ES-I3 (cell line): ENCODE measurements at regions not wholly inside any gene's neighbourhood (a gene's known extent, or its start where the extent isn't known, plus 50 kb on each side); places are given as distances from the start of the nearest gene placed in this dataset.

Source experiments
- H3K36me3 ChIP-seq: 2 replicates; pipeline ENCODE4 v1.6.1; 2013; ENCODE audit warnings: mild to moderate bottlenecking, low read length, control low read depth, moderate library complexity; ENCODE audit not compliant: insufficient read depth
- H3K4me1 ChIP-seq: 2 replicates; pipeline ENCODE4 v1.6.1; 2013; ENCODE audit warnings: mild to moderate bottlenecking, control low read depth, low read length; ENCODE audit not compliant: insufficient read depth
- H3K9ac ChIP-seq: 2 replicates; pipeline ENCODE4 v1.6.1; 2013; ENCODE audit warnings: low read depth, mild to moderate bottlenecking, low read length, moderate library complexity
- H3K9me3 ChIP-seq: 2 replicates; pipeline ENCODE4 v1.6.1; 2013; ENCODE audit warnings: mild to moderate bottlenecking, low read length, moderate library complexity; ENCODE audit not compliant: control insufficient read depth, insufficient read depth

DNA sequence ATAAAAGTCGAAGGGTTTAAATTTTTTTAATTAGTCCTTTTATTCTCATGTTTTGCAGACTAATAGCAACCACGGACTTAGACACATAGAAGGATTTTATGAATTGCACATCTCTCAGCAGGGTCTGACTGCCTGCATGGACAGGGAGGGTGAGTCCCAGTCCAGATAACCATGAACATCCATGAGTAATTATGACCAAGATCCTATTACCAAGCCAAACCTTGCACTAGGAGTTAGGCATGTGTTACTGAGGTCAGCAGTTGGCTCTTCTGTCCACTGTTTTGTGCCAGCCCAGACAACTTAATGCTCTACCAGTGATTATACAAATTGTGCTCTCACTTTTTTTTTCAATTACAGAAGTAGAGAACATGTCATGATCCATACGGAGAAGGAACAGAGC is 211.2 kb downstream of the MAFB start:
- no peaks in the 10 kb centered on the region for H3K4me1 ChIP-seq
- H3K9ac ChIP-seq = no peak overlapping the region
- H3K9me3 ChIP-seq = no peaks in the 10 kb centered on the region
- no peaks in the 10 kb centered on the region for H3K36me3 ChIP-seq

DNA sequence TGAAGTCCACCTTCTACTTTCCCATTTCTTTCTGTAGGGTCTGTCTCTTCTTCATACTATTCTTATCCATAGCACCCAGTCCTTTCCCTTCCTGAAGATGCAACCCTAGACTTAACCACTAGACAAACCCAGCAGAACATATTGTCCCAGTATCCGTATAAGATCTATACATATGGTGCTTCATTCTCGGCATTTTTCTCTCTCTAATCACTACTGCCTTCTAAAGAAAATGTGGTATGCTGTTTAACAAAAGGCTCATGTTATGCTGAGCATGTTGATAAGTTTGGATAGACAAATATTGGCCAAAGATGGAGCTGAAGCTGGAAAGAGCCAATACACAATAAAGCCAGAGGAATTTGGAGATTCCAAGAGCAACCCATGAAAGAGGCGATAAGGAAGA is 212.6 kb downstream of the MAFB start:
- no peak overlapping the region for H3K9ac ChIP-seq
- H3K4me1 ChIP-seq = no peaks in the 10 kb centered on the region
- H3K9me3 ChIP-seq = no peaks in the 10 kb centered on the region

DNA sequence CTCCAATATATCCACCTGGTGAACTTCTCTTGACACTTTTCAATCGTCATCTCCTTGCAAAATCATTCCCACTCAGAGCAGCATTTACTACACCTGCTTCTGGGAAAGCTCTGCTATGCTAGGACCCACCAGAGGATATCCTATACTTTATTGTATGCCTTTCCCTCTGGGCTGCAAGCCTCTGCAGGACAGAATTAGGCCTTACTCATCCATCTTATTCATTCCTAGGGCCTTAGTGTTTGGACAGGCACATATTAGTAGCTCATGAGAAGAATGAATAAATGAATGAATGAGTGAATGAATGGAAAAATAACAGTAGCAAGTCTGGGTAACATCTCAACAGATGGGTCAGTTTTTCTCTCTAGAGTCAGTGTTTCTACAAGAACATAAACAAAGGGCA is 216.1 kb downstream of the MAFB start:
- Histone ChIP-seq H3K36me3 (no peaks in the 10 kb centered on the region), H3K9ac (no peak overlapping the region), H3K4me1 (no peaks in the 10 kb centered on the region; the same call in 1 of the 2 replicates), H3K9me3 (no peaks in the 10 kb centered on the region)

More for the DNA sequence above, 212.6 kb downstream of the MAFB start:
- H3K36me3 ChIP-seq = no peaks in the 10 kb centered on the region

DNA sequence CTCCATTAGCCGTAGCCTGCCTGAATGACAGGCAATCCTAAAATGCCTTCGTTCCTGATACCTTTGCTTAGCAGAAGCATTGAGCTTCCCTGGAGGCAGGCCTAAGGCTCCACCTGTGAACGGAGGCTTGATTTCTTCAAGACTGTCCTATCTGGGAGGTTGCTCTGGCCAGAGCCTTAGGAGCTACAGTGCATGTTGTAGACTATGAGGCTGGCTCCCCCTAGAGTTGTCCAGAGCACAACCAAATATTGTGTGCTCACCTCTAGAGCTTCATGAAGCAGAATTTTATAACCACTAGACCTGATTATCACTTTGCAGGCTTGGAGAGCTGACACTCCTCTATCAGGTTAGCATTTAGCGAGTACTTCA is 217.8 kb downstream of the MAFB start:
- Histone ChIP-seq H3K36me3 (no peaks in the 10 kb centered on the region), H3K9ac (no peak overlapping the region), H3K4me1 (no peaks in the 10 kb centered on the region; the same call in 1 of the 2 replicates), H3K9me3 (no peaks in the 10 kb centered on the region)

DNA sequence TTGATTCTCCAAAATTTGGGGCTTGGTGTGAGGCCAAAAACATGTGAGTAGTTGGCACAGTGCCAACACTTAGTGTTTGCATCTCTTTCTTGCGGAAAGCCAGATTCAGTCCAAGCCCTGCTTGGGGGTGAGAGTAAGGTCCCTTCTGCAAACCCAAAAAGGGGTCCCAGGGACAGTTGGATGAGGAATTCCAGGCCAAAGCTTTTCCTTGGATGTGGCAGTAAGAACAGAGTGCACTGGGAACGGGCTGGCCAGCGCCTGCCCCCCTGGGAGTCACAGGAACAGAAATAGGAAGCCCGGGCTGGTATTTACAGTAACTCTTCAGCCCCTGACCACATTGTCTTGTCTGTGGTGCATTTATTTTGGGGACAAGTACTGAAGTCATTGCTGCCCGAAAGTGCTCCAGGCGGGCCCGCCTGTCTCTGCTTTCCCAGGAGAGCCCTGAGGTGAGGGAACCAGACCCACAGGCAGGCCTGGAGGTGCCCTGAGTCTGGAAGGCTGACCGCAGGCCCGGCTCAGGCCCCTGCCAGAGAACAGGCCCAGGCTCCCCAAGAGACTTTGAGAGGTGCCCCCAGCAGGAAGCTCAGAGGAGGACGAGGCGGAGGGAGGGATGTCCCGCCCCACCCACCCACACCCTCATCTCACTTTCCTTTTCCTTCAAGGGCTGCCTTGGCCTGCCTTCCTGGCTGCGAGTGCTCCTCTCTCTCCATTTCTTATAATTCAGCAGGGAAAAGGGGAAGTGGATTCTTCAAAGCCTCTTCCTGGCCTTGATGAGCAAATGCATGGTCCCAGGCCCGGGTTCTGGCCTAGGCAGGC is 218.4 kb downstream of the MAFB start:
- no peaks in the 10 kb centered on the region for H3K36me3 ChIP-seq
- no peaks in the 10 kb centered on the region; the same call in 1 of the 2 replicates for H3K4me1 ChIP-seq
- H3K9ac ChIP-seq = no peak overlapping the region
- no peaks in the 10 kb centered on the region for H3K9me3 ChIP-seq

DNA sequence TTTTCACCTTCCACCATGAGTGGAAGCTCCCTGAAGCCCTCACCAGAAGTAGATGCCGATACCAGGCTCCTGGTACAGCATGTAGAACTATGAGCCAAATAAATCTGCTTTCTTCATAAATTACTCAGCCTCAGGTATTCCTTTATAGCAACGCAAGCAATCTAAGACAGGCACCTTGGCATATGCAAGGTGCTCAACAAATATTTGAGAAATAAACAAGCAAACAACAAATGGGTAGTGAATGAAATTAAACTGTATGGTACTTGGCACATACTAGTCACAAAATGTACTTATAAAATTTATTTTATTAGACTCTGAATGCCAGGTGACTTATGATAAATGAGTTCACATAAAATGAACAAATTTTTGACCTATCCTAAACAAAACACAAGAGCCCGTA is 220.3 kb downstream of the MAFB start:
- H3K9me3 ChIP-seq = no peaks in the 10 kb centered on the region
- H3K9ac ChIP-seq = no peak overlapping the region
- no peaks in the 10 kb centered on the region for H3K36me3 ChIP-seq
- H3K4me1 ChIP-seq = no peaks in the 10 kb centered on the region; the same call in 1 of the 2 replicates

DNA sequence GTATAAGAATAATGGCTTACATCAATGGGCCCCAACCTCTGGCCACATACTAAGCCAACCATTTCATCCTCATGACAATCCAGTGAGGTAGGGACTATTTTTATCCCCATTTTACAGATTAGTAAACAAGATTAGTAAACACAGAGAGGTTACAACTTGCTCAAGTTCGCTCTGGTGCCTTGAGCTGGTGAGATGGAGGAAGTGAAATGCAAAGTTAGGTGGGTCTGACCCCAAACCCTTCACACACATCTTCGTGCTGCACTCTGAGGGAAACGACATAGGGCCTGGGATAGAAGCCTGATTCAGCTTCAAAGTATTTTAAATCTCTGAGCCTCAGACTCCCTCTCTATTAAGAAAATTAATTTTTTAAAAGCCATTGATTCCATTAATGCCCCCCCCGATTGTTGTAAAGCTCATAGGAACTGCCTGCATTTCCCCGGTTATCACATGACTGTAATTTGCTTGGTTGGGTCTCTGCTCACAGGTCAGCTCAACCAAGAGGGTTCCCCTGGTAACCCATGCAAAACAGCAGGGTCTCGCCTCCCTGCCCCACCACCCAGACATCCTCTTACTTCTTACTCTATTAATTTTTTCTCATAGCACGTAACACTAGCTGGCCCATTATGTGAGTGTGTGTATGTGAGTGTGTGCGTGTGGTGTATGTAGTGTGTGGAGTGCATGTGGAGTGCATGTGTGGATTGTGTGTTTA is 221.2 kb downstream of the MAFB start:
- H3K4me1 ChIP-seq = peaks cover 4% of the 10 kb centered on the region
- H3K36me3 ChIP-seq = no peaks in the 10 kb centered on the region
- H3K9me3 ChIP-seq = no peaks in the 10 kb centered on the region
- no peak overlapping the region for H3K9ac ChIP-seq

DNA sequence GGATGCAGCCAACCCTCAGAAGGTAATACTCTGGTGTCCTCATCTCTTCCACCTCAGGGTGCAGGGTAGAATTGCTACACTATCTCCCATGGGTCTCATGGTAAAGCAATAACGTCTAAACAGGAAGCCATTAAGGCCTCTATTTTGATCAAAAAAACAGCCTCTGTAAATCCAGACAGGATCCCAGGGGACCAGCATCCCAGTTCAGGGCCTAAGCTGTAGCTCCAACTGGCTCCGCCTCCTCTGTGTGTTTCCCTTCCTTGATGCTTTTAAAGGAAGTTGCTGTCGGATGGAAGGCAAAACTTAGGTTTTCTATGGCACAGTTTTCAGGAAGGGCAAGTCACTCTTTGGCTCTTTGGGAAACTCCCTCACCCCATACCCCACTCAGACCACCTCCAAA is 222.0 kb downstream of the MAFB start:
- no peaks in the 10 kb centered on the region for H3K9me3 ChIP-seq
- H3K36me3 ChIP-seq = no peaks in the 10 kb centered on the region
- peaks cover 8% of the 10 kb centered on the region for H3K4me1 ChIP-seq
- H3K9ac ChIP-seq = no peak overlapping the region

DNA sequence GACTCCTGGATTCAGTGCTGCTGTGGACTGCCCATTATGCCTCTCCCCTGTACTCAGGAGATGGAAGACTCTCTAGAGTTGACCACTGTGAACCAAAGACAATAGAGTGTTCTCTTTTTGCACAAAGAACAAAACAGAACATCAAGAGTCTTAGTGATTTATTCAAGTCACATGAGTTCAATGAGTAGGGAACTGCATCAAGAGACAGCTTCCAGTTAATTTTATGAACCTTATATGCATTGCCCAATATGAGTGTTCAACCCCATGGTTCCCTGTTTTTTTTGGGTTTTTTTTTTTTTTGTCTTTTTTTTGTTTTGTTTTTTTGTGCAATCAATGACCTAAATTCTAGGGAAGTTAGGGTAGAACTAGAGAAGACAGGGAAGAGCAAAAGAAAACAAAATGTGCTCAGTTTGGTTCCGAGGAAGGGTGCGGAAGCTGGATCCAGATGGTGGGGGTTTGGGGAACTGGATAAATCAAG is 224.3 kb downstream of the MAFB start:
- Histone ChIP-seq H3K9ac (no peak overlapping the region), H3K36me3 (no peaks in the 10 kb centered on the region), H3K4me1 (peaks cover 8% of the 10 kb centered on the region), H3K9me3 (no peaks in the 10 kb centered on the region)

DNA sequence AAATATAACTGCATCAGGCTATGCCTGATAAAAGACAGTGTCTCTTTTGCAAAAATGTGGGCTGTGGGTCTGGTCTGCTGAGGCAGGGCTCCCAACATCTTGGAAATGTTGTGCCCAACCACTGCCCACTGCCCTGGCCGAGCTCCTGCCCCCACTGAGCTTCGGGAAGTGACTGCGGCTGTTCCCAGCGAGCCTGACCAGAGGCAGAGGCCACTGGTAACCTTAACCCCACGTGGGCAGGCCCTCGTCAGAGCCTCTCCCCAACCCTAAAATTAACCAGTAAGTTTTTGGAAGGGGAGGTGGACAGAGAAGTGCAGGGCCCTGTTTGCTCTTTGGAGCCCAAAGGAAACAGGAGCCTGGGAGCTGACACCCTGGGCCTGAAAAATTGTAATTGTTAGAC is 225.9 kb downstream of the MAFB start:
- H3K9ac ChIP-seq = no peak overlapping the region
- no peaks in the 10 kb centered on the region for H3K36me3 ChIP-seq
- H3K4me1 ChIP-seq = peaks cover 8% of the 10 kb centered on the region
- H3K9me3 ChIP-seq = no peaks in the 10 kb centered on the region

DNA sequence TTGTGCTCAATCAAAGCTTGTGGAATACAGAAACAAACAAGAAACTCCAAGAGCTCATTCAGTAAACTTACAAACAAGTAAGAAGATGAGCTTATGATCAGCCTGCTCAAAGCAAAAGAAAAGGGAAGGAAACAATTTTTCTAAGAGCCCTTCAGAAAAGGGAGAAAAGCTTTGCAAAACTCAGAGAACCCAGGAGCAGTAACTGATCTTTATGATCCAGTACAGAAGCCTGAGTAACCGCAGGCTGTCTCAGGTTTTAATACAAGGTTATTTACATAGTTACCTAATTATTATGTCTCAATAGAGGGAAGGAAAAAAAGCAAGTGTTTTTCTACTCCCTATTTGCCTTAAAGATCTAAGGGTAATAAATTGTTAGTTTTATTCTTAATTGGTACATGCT is 226.5 kb downstream of the MAFB start:
- Histone ChIP-seq H3K4me1 (peaks cover 8% of the 10 kb centered on the region), H3K36me3 (no peaks in the 10 kb centered on the region), H3K9me3 (no peaks in the 10 kb centered on the region), H3K9ac (no peak overlapping the region)

DNA sequence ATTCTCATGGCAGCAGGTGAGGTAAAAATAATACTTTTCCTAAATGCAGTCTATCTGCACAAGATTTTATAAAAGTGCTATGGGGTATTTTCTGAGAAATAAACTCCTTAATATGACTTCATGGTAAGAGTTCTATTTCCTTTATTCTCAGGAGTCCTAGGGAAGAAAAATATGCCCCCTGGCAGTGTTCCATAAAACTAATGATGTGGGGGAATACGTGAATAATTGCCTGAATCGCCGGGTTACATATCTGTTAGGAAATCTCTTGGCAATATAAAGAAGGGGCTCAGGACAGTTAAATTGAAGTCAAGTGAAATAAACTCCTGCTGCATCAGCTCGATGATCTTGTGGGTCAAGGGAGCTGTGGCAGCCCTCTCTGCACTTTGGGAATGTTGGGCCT is 229.7 kb downstream of the MAFB start:
- Histone ChIP-seq H3K9me3 (no peaks in the 10 kb centered on the region), H3K36me3 (no peaks in the 10 kb centered on the region), H3K9ac (no peak overlapping the region), H3K4me1 (peaks cover 8% of the 10 kb centered on the region)

DNA sequence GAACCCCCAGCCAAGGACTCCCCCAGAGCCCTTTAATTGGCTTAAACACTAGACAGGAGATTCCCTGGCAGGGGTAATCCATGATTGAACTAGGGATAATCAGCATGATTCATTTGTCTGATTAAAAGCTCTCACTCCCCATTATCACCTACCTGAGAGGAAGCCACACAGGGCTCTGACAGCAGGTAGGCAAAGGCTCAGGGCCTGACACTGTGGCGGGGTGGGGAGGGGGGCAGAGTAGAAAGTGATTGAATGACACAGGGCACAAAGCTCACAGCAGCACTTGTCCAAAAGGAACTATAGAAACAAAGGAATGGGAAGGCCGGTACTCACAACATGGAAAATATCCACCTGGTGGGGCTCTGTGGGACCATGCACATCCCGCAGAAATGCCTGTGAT is 231.6 kb downstream of the MAFB start:
- Histone ChIP-seq H3K9me3 (no peaks in the 10 kb centered on the region), H3K4me1 (no peaks in the 10 kb centered on the region), H3K9ac (no peak overlapping the region), H3K36me3 (no peaks in the 10 kb centered on the region)

DNA sequence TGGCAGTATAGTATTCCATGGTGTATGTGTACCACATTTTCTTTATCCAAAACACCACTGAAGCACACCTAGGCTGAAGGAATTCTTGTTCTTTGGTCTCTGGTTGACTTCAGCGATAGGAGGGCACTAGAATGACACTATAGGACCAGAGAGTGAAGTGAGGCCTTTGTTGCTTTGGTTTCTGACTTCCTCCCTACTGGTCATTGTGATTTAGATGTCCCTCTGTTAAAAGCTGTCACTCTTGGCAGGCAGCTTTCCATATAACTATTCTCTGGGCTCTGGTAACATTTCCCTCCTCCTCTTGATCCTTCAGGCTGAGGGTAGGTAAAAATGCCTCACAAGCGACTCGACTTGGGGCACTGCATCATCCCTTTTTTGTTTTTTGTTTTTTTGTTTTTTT is 236.3 kb downstream of the MAFB start:
- no peak overlapping the region for H3K9ac ChIP-seq
- no peaks in the 10 kb centered on the region for H3K36me3 ChIP-seq
- H3K9me3 ChIP-seq = no peaks in the 10 kb centered on the region; the same call in 1 of the 2 replicates
- H3K4me1 ChIP-seq = peaks cover 4% of the 10 kb centered on the region; the same call in 1 of the 2 replicates

DNA sequence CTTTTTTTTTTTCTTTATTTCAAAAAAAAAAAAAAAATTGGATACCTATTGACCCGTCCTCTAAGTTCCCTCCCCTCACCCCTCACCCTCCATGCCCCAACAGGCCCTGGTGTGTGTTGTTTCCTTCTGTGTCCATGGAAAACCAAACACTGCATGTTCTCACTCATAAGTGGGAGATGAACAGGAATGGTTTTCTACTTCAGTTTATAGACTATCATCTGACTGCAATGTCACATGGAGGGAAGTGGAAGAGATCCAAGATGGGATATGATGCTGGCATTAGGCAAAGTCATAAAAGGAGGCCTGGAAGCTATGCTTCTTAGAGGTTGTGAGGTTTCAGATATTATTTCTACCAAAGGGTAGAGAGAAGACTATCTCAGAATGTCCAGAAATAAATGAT is 237.5 kb downstream of the MAFB start:
- Histone ChIP-seq H3K9ac (no peak overlapping the region), H3K4me1 (peaks cover 13% of the 10 kb centered on the region), H3K36me3 (no peaks in the 10 kb centered on the region), H3K9me3 (no peaks in the 10 kb centered on the region; the same call in 1 of the 2 replicates)
